Caco-2 (cell line): ENCODE measurements at regions not wholly inside any gene's neighbourhood (a gene's known extent, or its start where the extent isn't known, plus 50 kb on each side); places are given as distances from the start of the nearest gene placed in this dataset.

ENCODE experiments used
- BruUV-seq: library from RNA; stranded (reverse); fragments of 400-500 nt; replicated peaks from 2 replicates; lab custom pipeline; 2021; lab: Mats Ljungman, UMichigan
- CTCF ChIA-PET: fragments of 300-600 bp; sonication (Branson Sonifier 250); formaldehyde crosslinking; loops from one replicate; lab custom pipeline; 2022; ENCODE audit warnings: antibody characterized with exemption; lab: Charles Lee
- POLR2A ChIA-PET: fragments of 300-600 bp; sonication (Branson Sonifier 250); formaldehyde crosslinking; loops from one replicate; lab custom pipeline; 2022; ENCODE audit warnings: antibody characterized with exemption; lab: Charles Lee
- DNase-seq, 2 experiments: peaks; one replicate each; pipeline versions ENCODE4 v3.0.0 to v3.0.0-alpha.2; 2020 to 2022
- H3K27me3 ChIP-seq: replicated peaks from 2 replicates; pipeline ENCODE4 v1.6.0; 2011; ENCODE audit warnings: low read length; ENCODE audit not compliant: control insufficient read depth, insufficient read depth
- H3K36me3 ChIP-seq: 2 replicates; pipeline ENCODE4 v1.5.1; 2011; ENCODE audit warnings: low read length; ENCODE audit not compliant: control insufficient read depth, insufficient read depth
- H3K4me1 ChIP-seq: fragments of 250-450 bp; sonication (Bioruptor Pico); 2 replicates; pipeline ENCODE4 v1.5.1; 2020; ENCODE audit warnings: mild to moderate bottlenecking
- H3K4me3 ChIP-seq: 2 replicates; pipeline ENCODE4 v1.5.1; 2011; ENCODE audit warnings: low read depth, mild to moderate bottlenecking, control low read depth, low read length
- H3K9me3 ChIP-seq: fragments of 250-450 bp; sonication (Bioruptor Pico); 2 replicates; pipeline ENCODE4 v1.5.1; 2020; ENCODE audit warnings: mild to moderate bottlenecking, moderate library complexity
- H3K27ac Mint-ChIP-seq: one replicate; pipeline ENCODE4 v1.8.0; 2022; ENCODE audit warnings: mixed read lengths; ENCODE audit not compliant: unreplicated experiment
- H3K27me3 Mint-ChIP-seq: one replicate; pipeline ENCODE4 v1.8.0; 2022; ENCODE audit warnings: mixed read lengths; ENCODE audit not compliant: insufficient read depth, unreplicated experiment
- H3K36me3 Mint-ChIP-seq: one replicate; pipeline ENCODE4 v1.8.0; 2022; ENCODE audit warnings: mild to moderate bottlenecking, mixed read lengths; ENCODE audit not compliant: insufficient read depth, unreplicated experiment
- H3K4me1 Mint-ChIP-seq: one replicate; pipeline ENCODE4 v1.8.0; 2022; ENCODE audit warnings: low read depth, mixed read lengths; ENCODE audit not compliant: unreplicated experiment
- H3K4me3 Mint-ChIP-seq: one replicate; pipeline ENCODE4 v1.8.0; 2022; ENCODE audit warnings: mild to moderate bottlenecking, moderate library complexity, mixed read lengths; ENCODE audit not compliant: unreplicated experiment
- H3K9me3 Mint-ChIP-seq: one replicate; pipeline ENCODE4 v1.8.0; 2022; ENCODE audit warnings: mixed read lengths; ENCODE audit not compliant: unreplicated experiment
- CTCF ChIP-seq, 2 experiments: fragments of 200-600 bp in 1 of 2; IDR thresholded peaks; 1 replicate in 1 of 2; 2 replicates in 1 of 2; pipeline versions ENCODE4 v1.5.1 to v1.8.0; 2011 to 2022; ENCODE audit warnings: antibody characterized with exemption in 1 of 2, control low read depth in 1 of 2, inconsistent platforms in 1 of 2, low read depth in 1 of 2, low read length in 1 of 2, mild to moderate bottlenecking in 1 of 2, moderate library complexity in 1 of 2; ENCODE audit not compliant: insufficient read depth in 1 of 2, severe bottlenecking in 1 of 2, unreplicated experiment in 1 of 2
- intact Hi-C: fragments of 100-400 bp; cut with micrococcal nuclease; formaldehyde crosslinking; loops from one replicate; pipeline ENCODE4 v1.10.0; 2022; ENCODE audit not compliant: unreplicated experiment

GRCh38 chr16:24430954-24431760 lies 108.2 kb upstream of the RBBP6 start:
- DNase-seq: no peak
- Mint-ChIP-seq H3K27me3 (peaks cover 4% of the 10 kb centered on the region), H3K4me1 (no peaks in the 10 kb centered on the region), H3K36me3 (no peaks in the 10 kb centered on the region), H3K4me3 (no peak overlapping the region), H3K9me3 (no peaks in the 10 kb centered on the region), H3K27ac (no peak overlapping the region)
- CTCF ChIA-PET: interaction anchor here (0.6 kb wide), 1 partner anchor 25 kb away, joined by 4 read pairs; no protein-coding TSS in a partner anchor
- intact Hi-C loops: no loop called here
- H3K9me3 ChIP-seq: no peaks in the 10 kb centered on the region
- H3K27me3 ChIP-seq: no peaks in the 10 kb centered on the region
- no peak for TF ChIP-seq CTCF (IDR thresholded peaks at IDR 0.05; ENCODE audit: insufficient read depth in 1 of 2, low read depth in 1 of 2, low read length in 1 of 2, severe bottlenecking in 1 of 2, unreplicated experiment in 1 of 2)
- POLR2A ChIA-PET: no interaction called here
- H3K4me1 ChIP-seq: no peaks in the 10 kb centered on the region
- no TSS peak for BruUV-seq
- H3K4me3 ChIP-seq: no peak overlapping the region
- H3K36me3 ChIP-seq: no peaks in the 10 kb centered on the region

- H3K27ac Mint-ChIP-seq: no peak overlapping the region
- H3K4me1 Mint-ChIP-seq: no peaks in the 10 kb centered on the region
- no peak for DNase-seq
- H3K36me3 Mint-ChIP-seq: no peaks in the 10 kb centered on the region
- no peaks in the 10 kb centered on the region for H3K36me3 ChIP-seq
- H3K4me1 ChIP-seq: no peaks in the 10 kb centered on the region
- intact Hi-C loops: no loop called here
- H3K4me3 Mint-ChIP-seq: no peak overlapping the region
- BruUV-seq: no TSS peak
- ChIA-PET POLR2A (no interaction called here), CTCF (no interaction called here)
- H3K4me3 ChIP-seq: no peak overlapping the region
- no peaks in the 10 kb centered on the region for H3K27me3 ChIP-seq
- H3K27me3 Mint-ChIP-seq: peaks cover 4% of the 10 kb centered on the region
- no peak for TF ChIP-seq CTCF (IDR thresholded peaks at IDR 0.05; ENCODE audit: insufficient read depth in 1 of 2, low read depth in 1 of 2, low read length in 1 of 2, severe bottlenecking in 1 of 2, unreplicated experiment in 1 of 2)
- H3K9me3 Mint-ChIP-seq: no peaks in the 10 kb centered on the region
- H3K9me3 ChIP-seq: no peaks in the 10 kb centered on the region
Observed at GRCh38 chr16:24433706-24434105, 105.7 kb upstream of the RBBP6 start.

GRCh38 chr16:24440306-24440705 lies 99.1 kb upstream of the RBBP6 start:
- CTCF ChIA-PET: no interaction called here
- no peaks in the 10 kb centered on the region for H3K9me3 Mint-ChIP-seq

More at GRCh38 chr16:24440306-24440705, 99.1 kb upstream of the RBBP6 start:
- no peak for TF ChIP-seq CTCF (IDR thresholded peaks at IDR 0.05; ENCODE audit: insufficient read depth in 1 of 2, low read depth in 1 of 2, low read length in 1 of 2, severe bottlenecking in 1 of 2, unreplicated experiment in 1 of 2)
- no peaks in the 10 kb centered on the region for H3K4me1 Mint-ChIP-seq
- no TSS peak for BruUV-seq
- Histone ChIP-seq H3K27me3 (no peaks in the 10 kb centered on the region), H3K9me3 (no peaks in the 10 kb centered on the region), H3K4me3 (no peak overlapping the region), H3K36me3 (no peaks in the 10 kb centered on the region), H3K4me1 (no peaks in the 10 kb centered on the region)
- H3K27me3 Mint-ChIP-seq: peaks cover 10% of the 10 kb centered on the region
- no peaks in the 10 kb centered on the region for H3K36me3 Mint-ChIP-seq
- H3K27ac Mint-ChIP-seq: no peak overlapping the region
- DNase-seq: no peak
- no peak overlapping the region for H3K4me3 Mint-ChIP-seq
- intact Hi-C loops: no loop called here
- POLR2A ChIA-PET: no interaction called here
